ENCODE measurements at regions not wholly inside any gene's neighbourhood (a gene's known extent, or its start where the extent isn't known, plus 50 kb on each side); places are given as distances from the start of the nearest gene placed in this dataset.

GRCh38 chr2:103880081-103880834 lies 973.7 kb upstream of the POU3F3 start:
- no peak overlapping the region for H3K4me3 ChIP-seq
- in situ Hi-C loops (cut with MboI; ENCODE audit: low pct_unique_long_range_greater_than_20kb in 2 of 9, low sequenced_read_pairs in 9 of 9, unreplicated experiment in 9 of 9): no loop called here
- peaks cover 0 to 22% of the 10 kb centered on the region in 2 donors for H3K4me1 ChIP-seq (replicated peaks in 1 of 2)
- ATAC-seq (replicated peaks in 6 of 8): peak in 5 of 8 experiments; percentile 33 to 88 (median 45)
- no peak overlapping the region for H3K27ac ChIP-seq
- WGBS, 10 experiments: 0 to 91% (median 68%) methylated on average over 1 to 4 of the region's 4 CpGs; no CpG with 5 or more reads in 2 of the 10 experiments

- H3K27ac ChIP-seq: no peak overlapping the region
- 0 to 100% (median 14%) methylated on average over 1 of the region's 1 CpG; no CpG with 5 or more reads in 4 of the 10 experiments for WGBS, 10 experiments
- in situ Hi-C loops (cut with MboI; ENCODE audit: low pct_unique_long_range_greater_than_20kb in 2 of 9, low sequenced_read_pairs in 9 of 9, unreplicated experiment in 9 of 9): no loop called here
These were observed 966.3 kb upstream of the POU3F3 start for GRCh38 chr2:103887625-103888024.

GRCh38 chr2:103896182-103896581 lies 957.7 kb upstream of the POU3F3 start:
- no peak overlapping the region for H3K27ac ChIP-seq
- ATAC-seq (replicated peaks in 6 of 8): no peak
- 0 to 100% (median 46%) methylated on average over 1 of the region's 1 CpG; no CpG with 5 or more reads in 2 of the 10 experiments for WGBS, 10 experiments
- no peaks in the 10 kb centered on the region for H3K4me1 ChIP-seq (replicated peaks in 1 of 2)
- in situ Hi-C loops (cut with MboI; ENCODE audit: low pct_unique_long_range_greater_than_20kb in 2 of 9, low sequenced_read_pairs in 9 of 9, unreplicated experiment in 9 of 9): no loop called here
- H3K4me3 ChIP-seq: no peak overlapping the region

More at GRCh38 chr2:103887625-103888024, 966.3 kb upstream of the POU3F3 start:
- no peak overlapping the region for H3K4me3 ChIP-seq
- no peaks in the 10 kb centered on the region for H3K4me1 ChIP-seq (replicated peaks in 1 of 2)
- ATAC-seq (replicated peaks in 6 of 8): no peak

- Histone ChIP-seq H3K27ac (no peak overlapping the region), H3K4me3 (no peak overlapping the region), H3K4me1 (replicated peaks in 1 of 2) (no peaks in the 10 kb centered on the region)
- WGBS, 10 experiments: 15 to 100% (median 89%) methylated on average over 3 of the region's 3 CpGs; no CpG with 5 or more reads in 1 of the 10 experiments
- no peak for ATAC-seq (replicated peaks in 6 of 8)
- in situ Hi-C loops (cut with MboI; ENCODE audit: low pct_unique_long_range_greater_than_20kb in 2 of 9, low sequenced_read_pairs in 9 of 9, unreplicated experiment in 9 of 9): no loop called here
These were observed 955.4 kb upstream of the POU3F3 start for GRCh38 chr2:103898561-103898960.

- Histone ChIP-seq H3K4me3 (no peak overlapping the region), H3K27ac (no peak overlapping the region), H3K4me1 (replicated peaks in 1 of 2) (no peaks in the 10 kb centered on the region)
- no peak for ATAC-seq (replicated peaks in 6 of 8)
- in situ Hi-C loops (cut with MboI; ENCODE audit: low pct_unique_long_range_greater_than_20kb in 2 of 9, low sequenced_read_pairs in 9 of 9, unreplicated experiment in 9 of 9): no loop called here
These were observed 951.6 kb upstream of the POU3F3 start for GRCh38 chr2:103902347-103902746.

- no peak for ATAC-seq (replicated peaks in 6 of 8)
- no peak overlapping the region for H3K27ac ChIP-seq
- H3K4me1 ChIP-seq (replicated peaks in 1 of 2): peaks cover 0 to 5% of the 10 kb centered on the region in 2 donors
- in situ Hi-C loops (cut with MboI; ENCODE audit: low pct_unique_long_range_greater_than_20kb in 2 of 9, low sequenced_read_pairs in 9 of 9, unreplicated experiment in 9 of 9): no loop called here
- no peak overlapping the region for H3K4me3 ChIP-seq
These were observed 932.8 kb upstream of the POU3F3 start for GRCh38 chr2:103921161-103921560.

- ATAC-seq (replicated peaks in 6 of 8): no peak
- in situ Hi-C loops (cut with MboI; ENCODE audit: low pct_unique_long_range_greater_than_20kb in 2 of 9, low sequenced_read_pairs in 9 of 9, unreplicated experiment in 9 of 9): no loop called here
- Histone ChIP-seq H3K27ac (no peak overlapping the region), H3K4me3 (no peak overlapping the region), H3K4me1 (replicated peaks in 1 of 2) (no peaks in the 10 kb centered on the region)
These were observed 911.7 kb upstream of the POU3F3 start for GRCh38 chr2:103942199-103942598.

DNA sequence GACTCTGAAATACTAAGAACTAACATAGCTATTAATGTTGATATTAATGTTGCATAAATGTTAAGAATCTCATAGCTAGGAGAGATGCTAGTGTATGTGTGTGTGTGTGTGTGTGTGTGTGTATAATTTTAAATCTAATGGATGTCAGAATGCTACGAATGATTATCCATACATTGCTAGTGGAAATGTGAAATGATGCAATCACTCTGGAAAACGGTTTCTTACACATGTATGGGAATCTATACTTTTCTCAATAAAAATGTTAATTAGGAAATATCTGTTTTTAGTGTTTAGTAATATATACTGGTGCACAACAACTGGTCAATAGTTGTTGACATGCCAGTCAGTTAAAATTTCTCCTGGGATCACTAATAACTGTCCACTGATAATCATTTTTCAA lies 908.8 kb upstream of the POU3F3 start:
- no peaks in the 10 kb centered on the region for H3K4me1 ChIP-seq (replicated peaks in 1 of 2)
- in situ Hi-C loops (cut with MboI; ENCODE audit: low pct_unique_long_range_greater_than_20kb in 2 of 9, low sequenced_read_pairs in 9 of 9, unreplicated experiment in 9 of 9): no loop called here
- no peak overlapping the region for H3K27ac ChIP-seq
- no peak overlapping the region for H3K4me3 ChIP-seq
- 0 to 89% (median 52%) methylated on average over 1 to 2 of the region's 2 CpGs; no CpG with 5 or more reads in 2 of the 10 experiments for WGBS, 10 experiments
- no peak for ATAC-seq (replicated peaks in 6 of 8)

GRCh38 chr2:103959174-103960128 lies 894.5 kb upstream of the POU3F3 start:
- no peak overlapping the region for H3K27ac ChIP-seq
- in situ Hi-C loops (cut with MboI; ENCODE audit: low pct_unique_long_range_greater_than_20kb in 2 of 9, low sequenced_read_pairs in 9 of 9, unreplicated experiment in 9 of 9): loop anchor here in 2 of 9 experiments (25.0 kb wide), 1 partner anchor 903 kb away; the partner anchor contains the start of gene POU3F3 (in 2 of the 2)
- ATAC-seq (replicated peaks in 6 of 8): peak; percentile 29 to 98 (median 93)
- no peak overlapping the region for H3K4me3 ChIP-seq
- H3K4me1 ChIP-seq (replicated peaks in 1 of 2): peaks cover 8 to 35% of the 10 kb centered on the region in 2 donors
- WGBS, 10 experiments: 0 to 73% (median 42%) methylated on average over 2 to 9 of the region's 9 CpGs

- no peak overlapping the region for H3K27ac ChIP-seq
- ATAC-seq (replicated peaks in 6 of 8): no peak
- no peak overlapping the region for H3K4me3 ChIP-seq
- WGBS, 10 experiments: 20 to 100% (median 76%) methylated on average over 1 of the region's 1 CpG; no CpG with 5 or more reads in 4 of the 10 experiments
- in situ Hi-C loops (cut with MboI; ENCODE audit: low pct_unique_long_range_greater_than_20kb in 2 of 9, low sequenced_read_pairs in 9 of 9, unreplicated experiment in 9 of 9): loop anchor here in 2 of 9 experiments (25.0 kb wide), 1 partner anchor 902 kb away; the partner anchor contains the start of gene POU3F3 (in 2 of the 2)
- H3K4me1 ChIP-seq (replicated peaks in 1 of 2): peaks cover 8 to 35% of the 10 kb centered on the region in 2 donors
These were observed 893.8 kb upstream of the POU3F3 start for GRCh38 chr2:103960129-103960513.

- no peak overlapping the region for H3K27ac ChIP-seq
- peak in 4 of 8 experiments; percentile 39 to 60 (median 46) for ATAC-seq (replicated peaks in 6 of 8)
These were observed 893.0 kb upstream of the POU3F3 start for GRCh38 chr2:103960951-103961350.

DNA sequence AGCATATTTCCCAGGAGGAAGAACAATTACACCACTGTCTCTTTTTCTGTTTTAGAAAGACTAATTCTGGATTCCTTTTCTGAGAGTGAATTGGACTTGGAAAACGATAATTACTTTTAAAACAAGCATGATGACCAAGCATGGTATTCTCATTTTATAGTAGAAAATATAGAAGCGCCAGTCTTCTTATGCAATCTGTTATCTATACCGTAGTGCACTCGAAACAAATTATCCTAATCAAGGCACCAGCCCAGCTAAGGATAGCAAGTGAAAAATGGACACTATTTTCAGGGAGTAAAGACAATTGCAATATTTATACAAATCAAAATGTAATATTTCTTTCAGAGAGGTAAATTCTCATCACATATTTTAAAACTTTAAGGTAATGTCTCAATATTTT lies 892.1 kb upstream of the POU3F3 start:
- WGBS, 10 experiments: 8 to 100% (median 89%) methylated on average over 2 to 4 of the region's 4 CpGs; no CpG with 5 or more reads in 1 of the 10 experiments
- in situ Hi-C loops (cut with MboI; ENCODE audit: low pct_unique_long_range_greater_than_20kb in 2 of 9, low sequenced_read_pairs in 9 of 9, unreplicated experiment in 9 of 9): loop anchor here in 2 of 9 experiments (25.0 kb wide), 1 partner anchor 900 kb away; the partner anchor contains the start of gene POU3F3 (in 2 of the 2)
- no peak for ATAC-seq (replicated peaks in 6 of 8)
- Histone ChIP-seq H3K4me3 (no peak overlapping the region), H3K27ac (no peak overlapping the region), H3K4me1 (replicated peaks in 1 of 2) (peaks cover 8 to 35% of the 10 kb centered on the region in 2 donors)

More at GRCh38 chr2:103960951-103961350, 893.0 kb upstream of the POU3F3 start:
- Histone ChIP-seq H3K4me3 (no peak overlapping the region), H3K4me1 (replicated peaks in 1 of 2) (peaks cover 8 to 35% of the 10 kb centered on the region in 2 donors)
- WGBS, 10 experiments: 0 to 67% (median 45%) methylated on average over 1 to 5 of the region's 6 CpGs
- in situ Hi-C loops (cut with MboI; ENCODE audit: low pct_unique_long_range_greater_than_20kb in 2 of 9, low sequenced_read_pairs in 9 of 9, unreplicated experiment in 9 of 9): loop anchor here in 2 of 9 experiments (25.0 kb wide), 1 partner anchor 901 kb away; the partner anchor contains the start of gene POU3F3 (in 2 of the 2)

- no peak overlapping the region for H3K4me3 ChIP-seq
- ATAC-seq (replicated peaks in 6 of 8): no peak
- in situ Hi-C loops (cut with MboI; ENCODE audit: low pct_unique_long_range_greater_than_20kb in 2 of 9, low sequenced_read_pairs in 9 of 9, unreplicated experiment in 9 of 9): loop anchor here in 2 of 9 experiments (25.0 kb wide), 1 partner anchor 900 kb away; the partner anchor contains the start of gene POU3F3 (in 2 of the 2)
- peaks cover 8 to 35% of the 10 kb centered on the region in 2 donors for H3K4me1 ChIP-seq (replicated peaks in 1 of 2)
- H3K27ac ChIP-seq: no peak overlapping the region
- 0 to 100% (median 77%) methylated on average over 1 to 4 of the region's 4 CpGs for WGBS, 10 experiments
These were observed 891.2 kb upstream of the POU3F3 start for GRCh38 chr2:103962670-103963069.

Data from motor neuron (in vitro differentiated cells).